H1 (cell line): ENCODE measurements at regions not wholly inside any gene's neighbourhood (a gene's known extent, or its start where the extent isn't known, plus 50 kb on each side); places are given as distances from the start of the nearest gene placed in this dataset.

ENCODE experiments used
- CTCF ChIA-PET: fragments of 300-600 bp; sonication (Branson Sonifier 250); formaldehyde crosslinking; loops from one replicate; lab custom pipeline; 2021; ENCODE audit not compliant: partially characterized antibody; lab: Charles Lee
- POLR2A ChIA-PET: fragments of 300-600 bp; sonication (Branson Sonifier 250); formaldehyde crosslinking; loops from one replicate; lab custom pipeline; 2021; ENCODE audit warnings: inconsistent platforms; ENCODE audit not compliant: partially characterized antibody; lab: Charles Lee
- DNase-seq, 2 experiments: peaks; one replicate each; pipeline versions ENCODE4 v3.0.0 to v3.0.0-alpha.2; 2010 to 2022; ENCODE audit warnings: low spot score in 2 of 2, low read depth in 1 of 2, mixed read lengths in 1 of 2
- FAIRE-seq: peaks from 2 replicates; lab custom pipeline; 2011; peaks lifted over from hg19 to GRCh38; lab: Jason Lieb, UNC
- H2AFZ ChIP-seq: 2 replicates; pipeline ENCODE4 v1.8.1; 2012; ENCODE audit warnings: low read length, inconsistent platforms
- H2AK5ac ChIP-seq: 2 replicates; pipeline ENCODE4 v1.6.1; 2013; ENCODE audit warnings: low read depth, low read length
- H2BK120ac ChIP-seq: replicated peaks from 2 replicates; pipeline ENCODE3; 2013; ENCODE audit warnings: low read depth, low read length, inconsistent platforms
- H2BK12ac ChIP-seq: 2 replicates; pipeline ENCODE4 v1.6.1; 2013; ENCODE audit warnings: low read depth, low read length
- H2BK15ac ChIP-seq: 2 replicates; pipeline ENCODE4 v1.6.1; 2013; ENCODE audit warnings: low read length
- H2BK20ac ChIP-seq: 2 replicates; pipeline ENCODE4 v1.6.1; 2013; ENCODE audit warnings: low read length
- H2BK5ac ChIP-seq: 2 replicates; pipeline ENCODE4 v1.6.1; 2013; ENCODE audit warnings: low read depth, low read length
- H3K14ac ChIP-seq: 2 replicates; pipeline ENCODE4 v1.6.1; 2013; ENCODE audit warnings: inconsistent platforms; ENCODE audit not compliant: insufficient read length
- H3K18ac ChIP-seq: 2 replicates; pipeline ENCODE4 v1.6.1; 2013; ENCODE audit warnings: low read length; ENCODE audit errors: extremely low read depth
- H3K23ac ChIP-seq: 2 replicates; pipeline ENCODE4 v1.6.1; 2013; ENCODE audit warnings: inconsistent platforms; ENCODE audit not compliant: insufficient read length
- H3K23me2 ChIP-seq: 2 replicates; pipeline ENCODE4 v1.6.1; 2013; ENCODE audit warnings: low read depth, low read length
- H3K27ac ChIP-seq: 2 replicates; pipeline ENCODE4 v1.6.1; 2011; ENCODE audit warnings: low read depth, low read length, inconsistent platforms
- H3K27me3 ChIP-seq, 4 experiments: replicated peaks in 1 of 4; 1 replicate in 1 of 4; 2 replicates in 3 of 4; pipeline versions ENCODE4 v1.6.1 to v1.8.1; 2011 to 2013; ENCODE audit warnings: low read length in 3 of 4, mild to moderate bottlenecking in 3 of 4, inconsistent platforms in 2 of 4, mixed read lengths in 2 of 4, moderate library complexity in 1 of 4; ENCODE audit not compliant: control insufficient read depth in 3 of 4, insufficient read depth in 3 of 4; ENCODE audit errors: extremely low read depth in 1 of 4
- H3K36me3 ChIP-seq, 4 experiments: 2 replicates each; pipeline versions ENCODE4 v1.6.1 to v1.8.1; 2011 to 2013; ENCODE audit warnings: mild to moderate bottlenecking in 4 of 4, low read length in 3 of 4, moderate library complexity in 2 of 4, control low read depth in 1 of 4, inconsistent platforms in 1 of 4; ENCODE audit not compliant: insufficient read depth in 4 of 4, control insufficient read depth in 2 of 4
- H3K4ac ChIP-seq: replicated peaks from 2 replicates; pipeline ENCODE3; 2013; ENCODE audit warnings: low read length, low read depth, mixed read lengths, inconsistent platforms; ENCODE audit not compliant: insufficient read length
- H3K4me1 ChIP-seq, 4 experiments: replicated peaks in 1 of 4; 1 replicate in 1 of 4; 2 replicates in 3 of 4; pipeline versions ENCODE4 v1.6.1 to v1.8.1; 2011 to 2013; ENCODE audit warnings: low read length in 3 of 4, inconsistent platforms in 2 of 4, mixed read lengths in 1 of 4; ENCODE audit not compliant: insufficient read depth in 4 of 4, control insufficient read depth in 3 of 4
- H3K4me2 ChIP-seq, 2 experiments: 2 replicates each; pipeline versions ENCODE4 v1.6.1 to v1.8.1; 2011 to 2013; ENCODE audit warnings: low read depth in 2 of 2, low read length in 2 of 2, control low read depth in 1 of 2, inconsistent platforms in 1 of 2, mild to moderate bottlenecking in 1 of 2; ENCODE audit not compliant: insufficient read depth in 1 of 2
- H3K4me3 ChIP-seq, 4 experiments: fragments of 200-600, 300-600 bp in 1 of 4; sonication (generic), shearing (Covaris generic), sonication (Bioruptor Twin) in 1 of 4; 2 replicates each; pipeline versions ENCODE4 v1.5.1 to v1.8.1; 2011 to 2016; ENCODE audit warnings: low read length in 4 of 4, low read depth in 3 of 4, control low read depth in 2 of 4, inconsistent platforms in 2 of 4, mild to moderate bottlenecking in 2 of 4, mixed read lengths in 1 of 4, moderate library complexity in 1 of 4; ENCODE audit not compliant: insufficient read depth in 2 of 4; ENCODE audit errors: extremely low read depth in 1 of 4
- H3K56ac ChIP-seq: replicated peaks from 2 replicates; pipeline ENCODE3; 2013; ENCODE audit warnings: low read depth, mild to moderate bottlenecking, mixed read lengths, low read length, inconsistent platforms; ENCODE audit not compliant: insufficient read length
- H3K79me1 ChIP-seq: 2 replicates; pipeline ENCODE4 v1.6.1; 2013; ENCODE audit warnings: low read depth, low read length, control low read depth
- H3K79me2 ChIP-seq, 2 experiments: 2 replicates each; pipeline versions ENCODE4 v1.6.1 to v1.8.1; 2012 to 2013; ENCODE audit warnings: low read length in 2 of 2, mild to moderate bottlenecking in 2 of 2, inconsistent platforms in 1 of 2; ENCODE audit not compliant: insufficient read depth in 2 of 2, control insufficient read depth in 1 of 2
- H3K9ac ChIP-seq, 4 experiments: replicated peaks in 1 of 4; 1 replicate in 1 of 4; 2 replicates in 3 of 4; pipeline versions ENCODE4 v1.6.1 to v1.8.1; 2011 to 2013; ENCODE audit warnings: low read depth in 3 of 4, low read length in 3 of 4, control low read depth in 2 of 4, mild to moderate bottlenecking in 2 of 4, moderate library complexity in 2 of 4, inconsistent platforms in 1 of 4; ENCODE audit errors: extremely low read depth in 1 of 4
- H3K9me3 ChIP-seq, 2 experiments: 2 replicates each; pipeline versions ENCODE4 v1.6.1 to v1.8.1; 2012 to 2013; ENCODE audit warnings: mild to moderate bottlenecking in 2 of 2, moderate library complexity in 2 of 2, control low read depth in 1 of 2, inconsistent platforms in 1 of 2, low read depth in 1 of 2, low read length in 1 of 2, mixed read lengths in 1 of 2; ENCODE audit not compliant: insufficient read depth in 2 of 2
- H4K20me1 ChIP-seq, 2 experiments: replicated peaks in 1 of 2; 2 replicates each; pipeline versions ENCODE3 to v1.8.1; 2011 to 2013; ENCODE audit warnings: inconsistent platforms in 2 of 2, low read length in 2 of 2, mild to moderate bottlenecking in 1 of 2; ENCODE audit not compliant: insufficient read depth in 2 of 2, control insufficient read depth in 1 of 2
- H4K5ac ChIP-seq: 2 replicates; pipeline ENCODE4 v1.6.1; 2013; ENCODE audit warnings: low read length, low read depth, mixed read lengths, inconsistent platforms; ENCODE audit not compliant: insufficient read length
- H4K8ac ChIP-seq: 2 replicates; pipeline ENCODE4 v1.8.0; 2013; ENCODE audit warnings: mild to moderate bottlenecking, moderate library complexity, low read length, inconsistent platforms; ENCODE audit not compliant: insufficient read depth; ENCODE audit errors: extremely low read depth
- H4K91ac ChIP-seq: replicated peaks from 2 replicates; pipeline ENCODE3; 2013; ENCODE audit warnings: low read length, mixed read lengths, inconsistent platforms; ENCODE audit not compliant: insufficient read length
- KDM4A ChIP-seq: IDR thresholded peaks from one replicate; pipeline ENCODE4 v1.7.1; 2012; ENCODE audit warnings: low read depth, mild to moderate bottlenecking, moderate library complexity, low read length, inconsistent platforms; ENCODE audit not compliant: severe bottlenecking
- RNF2 ChIP-seq: fragments of 200-900, 300-1000 bp; sonication (generic); IDR thresholded peaks from 2 replicates; pipeline ENCODE4 v1.7.1; 2016; ENCODE audit warnings: borderline replicate concordance, low read depth, mild to moderate bottlenecking, antibody characterized with exemption, low read length; ENCODE audit not compliant: poor library complexity, severe bottlenecking; ENCODE audit errors: missing control alignments
- WGBS, 2 experiments: shearing (Covaris generic) in 1 of 2; methylation state at CpG; one replicate each; pipeline versions ENCODE4 v1.1.6 to v1.1.7; 2013 to 2015; ENCODE audit warnings: low lambda C conversion rate in 2 of 2, mixed read lengths in 2 of 2, inconsistent platforms in 1 of 2, low coverage in 1 of 2, missing lambda C conversion rate in 1 of 2; ENCODE audit not compliant: insufficient replicate concordance in 2 of 2, insufficient coverage in 1 of 2, insufficient read length in 1 of 2; ENCODE audit errors: extremely low coverage in 1 of 2, missing lambda C conversion rate in 1 of 2; 5-methylcytosine and 5-hydroxymethylcytosine counted together

- H3K4me3 ChIP-seq = no peak overlapping the region
- 87% methylated on average over 1 of the region's 1 CpG; no CpG with 5 or more reads in 1 of the 2 experiments for WGBS, 2 experiments
- no peak overlapping the region for H3K9ac ChIP-seq
- H3K14ac ChIP-seq = no peak overlapping the region
- H2BK5ac ChIP-seq = no peak overlapping the region
- H3K36me3 ChIP-seq = no peaks in the 10 kb centered on the region
- FAIRE-seq = no peak
- H3K23ac ChIP-seq = no peak overlapping the region
- H3K9me3 ChIP-seq = peaks cover 8 to 10% of the 10 kb centered on the region in 2 experiments; a peak in 3 of 4 replicates
- H3K27me3 ChIP-seq = no peaks in the 10 kb centered on the region
- H3K56ac ChIP-seq = no peak overlapping the region
- H3K23me2 ChIP-seq = no peaks in the 10 kb centered on the region
- no peaks in the 10 kb centered on the region for H4K20me1 ChIP-seq
- H3K4me2 ChIP-seq = no peak overlapping the region
- H3K4me1 ChIP-seq = no peaks in the 10 kb centered on the region
- H3K79me2 ChIP-seq = no peaks in the 10 kb centered on the region
- H2AFZ ChIP-seq = no peak overlapping the region
- no peak overlapping the region for H2BK20ac ChIP-seq
- no peak overlapping the region for H3K4ac ChIP-seq
- no peak overlapping the region for H3K27ac ChIP-seq
- no peak overlapping the region for H3K18ac ChIP-seq
- H2BK120ac ChIP-seq = no peak overlapping the region
- H2BK12ac ChIP-seq = no peak overlapping the region
- no peak overlapping the region for H2BK15ac ChIP-seq
- no peak overlapping the region for H4K5ac ChIP-seq
- H4K91ac ChIP-seq = no peak overlapping the region
- no peak overlapping the region for H2AK5ac ChIP-seq
- H4K8ac ChIP-seq = no peak overlapping the region
- DNase-seq = no peak
- ChIA-PET POLR2A (no interaction called here), CTCF (interaction anchor here (1.1 kb wide), 1 partner anchor 14 kb away, joined by 3 read pairs; no protein-coding TSS in a partner anchor)
- TF ChIP-seq RNF2 (no peak), KDM4A (no peak)
- H3K79me1 ChIP-seq = no peaks in the 10 kb centered on the region
Measured at GRCh38 chr14:82313889-82314288, 780.2 kb upstream of the SEL1L start.
